ENCODE measurements at regions not wholly inside any gene's neighbourhood (a gene's known extent, or its start where the extent isn't known, plus 50 kb on each side); places are given as distances from the start of the nearest gene placed in this dataset.

DNA sequence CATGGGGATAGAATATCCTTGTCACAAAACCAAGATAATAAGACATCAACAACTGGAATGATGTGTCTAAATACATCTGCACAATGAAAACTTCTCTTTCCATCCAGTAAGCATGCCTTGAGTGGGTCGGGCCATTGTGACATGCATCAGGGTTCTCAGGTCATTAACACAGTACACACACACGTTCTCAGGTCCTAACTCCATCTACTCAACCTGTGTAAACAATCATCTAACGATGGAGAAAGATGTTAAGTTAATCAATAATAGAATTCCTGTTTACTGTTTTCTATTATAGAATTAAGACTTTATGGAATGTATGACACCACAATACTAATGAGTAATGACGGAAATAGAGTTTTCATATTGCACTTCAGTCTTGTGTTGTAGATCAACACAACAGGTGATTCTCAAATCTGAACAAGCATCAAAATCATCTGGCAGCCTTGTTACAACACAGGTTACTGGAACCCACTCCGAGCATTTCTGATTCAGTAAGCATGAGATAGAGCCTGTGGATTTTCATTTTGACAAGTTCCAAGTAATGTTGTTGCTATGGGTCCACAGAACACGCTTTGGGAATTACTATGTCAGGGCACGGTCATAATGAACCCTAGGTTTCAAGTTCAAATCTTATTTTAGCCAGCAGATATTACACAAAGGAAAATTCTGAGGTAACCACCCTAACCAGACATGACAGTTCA, 315.8 kb upstream of the TEX13C start:
- H3K9me2 ChIP-seq (replicated peaks; ENCODE audit: low read depth, low read length) = no peaks in the 10 kb centered on the region
- no peaks in the 10 kb centered on the region for H3K9me3 ChIP-seq (ENCODE audit: insufficient read depth, low read depth, low read length)
- no peak overlapping the region for H3K4me3 ChIP-seq (ENCODE audit: low read length, poor library complexity, severe bottlenecking)
- H3K9ac ChIP-seq (ENCODE audit: low read depth, low read length, poor library complexity, severe bottlenecking) = no peak overlapping the region
- H4K20me1 ChIP-seq (ENCODE audit: insufficient read depth, low read length, poor library complexity, severe bottlenecking) = no peaks in the 10 kb centered on the region
- H2AFZ ChIP-seq (ENCODE audit: low read length) = no peak overlapping the region
- no peaks in the 10 kb centered on the region for H3K36me3 ChIP-seq (ENCODE audit: insufficient read depth, low read length)
- no peaks in the 10 kb centered on the region for H3K27me3 ChIP-seq (ENCODE audit: insufficient read depth, low read length, poor library complexity, severe bottlenecking)
- H3K79me2 ChIP-seq (ENCODE audit: insufficient read depth, low read length) = no peaks in the 10 kb centered on the region
- H3K4me2 ChIP-seq (ENCODE audit: low read depth, low read length, poor library complexity, severe bottlenecking) = no peak overlapping the region
- H3F3A ChIP-seq (ENCODE audit: low read depth) = no peaks in the 10 kb centered on the region
- no peak for TF ChIP-seq EZH2phosphoT487 (IDR thresholded peaks at IDR 0.05; ENCODE audit: borderline replicate concordance)
- TF ChIP-seq, protein P1, sequence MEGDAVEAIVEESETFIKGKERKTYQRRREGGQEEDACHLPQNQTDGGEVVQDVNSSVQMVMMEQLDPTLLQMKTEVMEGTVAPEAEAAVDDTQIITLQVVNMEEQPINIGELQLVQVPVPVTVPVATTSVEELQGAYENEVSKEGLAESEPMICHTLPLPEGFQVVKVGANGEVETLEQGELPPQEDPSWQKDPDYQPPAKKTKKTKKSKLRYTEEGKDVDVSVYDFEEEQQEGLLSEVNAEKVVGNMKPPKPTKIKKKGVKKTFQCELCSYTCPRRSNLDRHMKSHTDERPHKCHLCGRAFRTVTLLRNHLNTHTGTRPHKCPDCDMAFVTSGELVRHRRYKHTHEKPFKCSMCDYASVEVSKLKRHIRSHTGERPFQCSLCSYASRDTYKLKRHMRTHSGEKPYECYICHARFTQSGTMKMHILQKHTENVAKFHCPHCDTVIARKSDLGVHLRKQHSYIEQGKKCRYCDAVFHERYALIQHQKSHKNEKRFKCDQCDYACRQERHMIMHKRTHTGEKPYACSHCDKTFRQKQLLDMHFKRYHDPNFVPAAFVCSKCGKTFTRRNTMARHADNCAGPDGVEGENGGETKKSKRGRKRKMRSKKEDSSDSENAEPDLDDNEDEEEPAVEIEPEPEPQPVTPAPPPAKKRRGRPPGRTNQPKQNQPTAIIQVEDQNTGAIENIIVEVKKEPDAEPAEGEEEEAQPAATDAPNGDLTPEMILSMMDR (conservative IDR thresholded peaks at IDR 0.05; ENCODE audit: low read length) = no peak
- no peaks in the 10 kb centered on the region for H3K4me1 ChIP-seq (ENCODE audit: insufficient read depth, low read length, poor library complexity, severe bottlenecking)

DNA sequence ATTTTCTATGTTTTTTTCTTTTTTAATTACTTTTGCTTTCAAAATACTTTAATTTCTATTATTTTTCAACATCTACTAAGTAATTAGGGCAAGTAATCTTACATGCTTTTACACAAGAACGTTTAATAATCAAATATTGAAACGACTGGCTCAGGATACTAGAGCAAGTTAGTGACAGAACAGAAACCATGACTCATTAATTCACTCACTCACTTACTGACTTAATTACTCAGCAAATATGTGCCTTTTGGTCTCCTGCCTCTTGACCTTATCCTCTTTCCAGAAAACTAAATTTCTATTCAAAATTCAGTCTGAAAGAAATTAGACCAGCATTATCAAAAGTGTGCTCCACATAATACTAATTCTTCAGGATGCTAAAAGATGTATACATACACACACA, 314.9 kb upstream of the TEX13C start:
- Histone ChIP-seq H3F3A (ENCODE audit: low read depth) (no peaks in the 10 kb centered on the region), H3K27me3 (ENCODE audit: insufficient read depth, low read length, poor library complexity, severe bottlenecking) (no peaks in the 10 kb centered on the region), H3K79me2 (ENCODE audit: insufficient read depth, low read length) (no peaks in the 10 kb centered on the region), H3K36me3 (ENCODE audit: insufficient read depth, low read length) (no peaks in the 10 kb centered on the region), H3K9me2 (replicated peaks; ENCODE audit: low read depth, low read length) (no peaks in the 10 kb centered on the region), H3K9ac (ENCODE audit: low read depth, low read length, poor library complexity, severe bottlenecking) (no peak overlapping the region), H3K4me3 (ENCODE audit: low read length, poor library complexity, severe bottlenecking) (no peak overlapping the region), H3K9me3 (ENCODE audit: insufficient read depth, low read depth, low read length) (no peaks in the 10 kb centered on the region), H2AFZ (ENCODE audit: low read length) (no peak overlapping the region), H3K4me2 (ENCODE audit: low read depth, low read length, poor library complexity, severe bottlenecking) (no peak overlapping the region), H3K4me1 (ENCODE audit: insufficient read depth, low read length, poor library complexity, severe bottlenecking) (no peaks in the 10 kb centered on the region), H4K20me1 (ENCODE audit: insufficient read depth, low read length, poor library complexity, severe bottlenecking) (no peaks in the 10 kb centered on the region)
- no peak for TF ChIP-seq EZH2phosphoT487 (IDR thresholded peaks at IDR 0.05; ENCODE audit: borderline replicate concordance)
- TF ChIP-seq, protein P1 (conservative IDR thresholded peaks at IDR 0.05; ENCODE audit: low read length) = no peak

DNA sequence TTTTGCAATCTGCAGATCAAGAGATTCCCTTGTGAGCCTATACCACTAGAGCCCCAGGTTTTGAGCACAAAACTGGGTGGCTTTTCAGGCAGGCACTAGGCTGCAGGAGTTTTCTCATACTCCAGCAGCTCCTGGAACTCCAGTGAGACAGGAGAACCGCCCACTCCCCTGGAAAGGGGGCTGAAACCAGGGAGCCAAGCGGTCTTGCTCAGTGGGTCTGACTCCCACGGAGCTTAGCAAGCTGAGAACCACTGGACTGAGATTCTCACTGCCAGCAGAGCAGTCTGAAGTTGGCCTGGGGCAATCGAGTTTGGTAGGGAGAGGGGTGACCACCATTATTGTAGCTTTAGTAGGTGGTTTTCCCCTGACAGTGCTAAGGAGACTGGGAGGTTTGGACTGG, 313.8 kb upstream of the TEX13C start:
- no peak overlapping the region for H3K4me3 ChIP-seq (ENCODE audit: low read length, poor library complexity, severe bottlenecking)
- no peaks in the 10 kb centered on the region for H3K27me3 ChIP-seq (ENCODE audit: insufficient read depth, low read length, poor library complexity, severe bottlenecking)
- H3F3A ChIP-seq (ENCODE audit: low read depth) = no peaks in the 10 kb centered on the region
- no peaks in the 10 kb centered on the region for H3K9me2 ChIP-seq (replicated peaks; ENCODE audit: low read depth, low read length)
- no peak for TF ChIP-seq EZH2phosphoT487 (IDR thresholded peaks at IDR 0.05; ENCODE audit: borderline replicate concordance)
- TF ChIP-seq, protein P1 (conservative IDR thresholded peaks at IDR 0.05; ENCODE audit: low read length) = no peak
- no peak overlapping the region for H3K9ac ChIP-seq (ENCODE audit: low read depth, low read length, poor library complexity, severe bottlenecking)
- H3K4me2 ChIP-seq (ENCODE audit: low read depth, low read length, poor library complexity, severe bottlenecking) = no peak overlapping the region
- no peaks in the 10 kb centered on the region for H4K20me1 ChIP-seq (ENCODE audit: insufficient read depth, low read length, poor library complexity, severe bottlenecking)
- H2AFZ ChIP-seq (ENCODE audit: low read length) = no peak overlapping the region
- H3K9me3 ChIP-seq (ENCODE audit: insufficient read depth, low read depth, low read length) = no peaks in the 10 kb centered on the region
- H3K4me1 ChIP-seq (ENCODE audit: insufficient read depth, low read length, poor library complexity, severe bottlenecking) = no peaks in the 10 kb centered on the region
- no peaks in the 10 kb centered on the region for H3K79me2 ChIP-seq (ENCODE audit: insufficient read depth, low read length)
- H3K36me3 ChIP-seq (ENCODE audit: insufficient read depth, low read length) = no peaks in the 10 kb centered on the region
